Adrenal gland (tissue), 9 donors: ENCODE measurements at regions not wholly inside any gene's neighbourhood (a gene's known extent, or its start where the extent isn't known, plus 50 kb on each side); places are given as distances from the start of the nearest gene placed in this dataset.

Experiments used
- DNase-seq, 7 donors: peaks; one replicate each; pipeline ENCODE4 v3.0.0-alpha.2; 2019 to 2020
- H3K27ac ChIP-seq, 5 donors: fragments of 200-600 bp; sonication (generic) in 4 of 5; 1 replicate in 3 of 5; 2 replicates in 2 of 5; pipeline versions ENCODE4 v1.5.1 to v1.8.0; 2016 to 2020; ENCODE audit warnings: mild to moderate bottlenecking in 1 of 5
- H3K27me3 ChIP-seq: fragments of 200-600 bp; 2 replicates; pipeline ENCODE4 v1.8.0; 2021
- H3K36me3 ChIP-seq, 2 donors: fragments of 200-600 bp; replicated peaks in 1 of 2; 1 replicate in 1 of 2; 2 replicates in 1 of 2; pipeline versions ENCODE4 v1.5.1 to v1.8.0; 2018 to 2022
- H3K4me1 ChIP-seq, 2 donors: fragments of 200-600 bp; replicated peaks in 1 of 2; 1 replicate in 1 of 2; 2 replicates in 1 of 2; pipeline versions ENCODE4 v1.5.1 to v1.8.0; 2018 to 2021
- H3K4me3 ChIP-seq, 4 donors: fragments of 200-600 bp; sonication (generic) in 3 of 4; one replicate each; pipeline ENCODE4 v1.5.1; 2016 to 2018
- H3K9me3 ChIP-seq, 3 donors: fragments of 200-600 bp; sonication (generic) in 1 of 3; replicated peaks in 1 of 3; 1 replicate in 2 of 3; 2 replicates in 1 of 3; pipeline versions ENCODE4 v1.5.1 to v1.8.0; 2016 to 2021
- POLR2A ChIP-seq, 2 donors: fragments of 450-650 bp; IDR thresholded peaks; one replicate each; pipeline ENCODE4 v1.6.1; 2017; ENCODE audit warnings: antibody characterized with exemption in 2 of 2, mild to moderate bottlenecking in 2 of 2, moderate library complexity in 1 of 2
- WGBS, 4 donors: extraction: QIAGEN DNeasy Blood & Tissue Kit in 2 of 4; methylation state at CpG; one replicate each; pipeline versions ENCODE4 v1.1.5 to v1.1.7; 2013 to 2017; 5-methylcytosine and 5-hydroxymethylcytosine counted together
- intact Hi-C, 2 donors: fragments of 100-400 bp; cut with DNase I; formaldehyde crosslinking; loops; one replicate each; pipeline versions ENCODE4 v1.14.1 to v1.15.0; 2022 to 2023
- TF ChIP-seq, protein P1 (sequence below), 6 experiments: fragments of 450-650 bp in 4 of 6; fragments of 200-600 bp in 2 of 6; sonication (generic) in 1 of 6; IDR thresholded peaks; 1 replicate in 5 of 6; 2 replicates in 1 of 6; pipeline versions ENCODE4 v1.5.1 to v1.8.0; 2016 to 2021; ENCODE audit warnings: antibody characterized with exemption in 6 of 6, mild to moderate bottlenecking in 2 of 6, moderate library complexity in 1 of 6
- donor health status: healthy with polysubstance abuse.
- donor health status: Bipolar disorder and iron deficiency.
- donor health status: DM: yes; HTN: yes; CAD: no.
- donor health status: DM: no; HTN: no; CAD: no.
- donor health status: DM: no; HTN: no; CAD: no.

DNA sequence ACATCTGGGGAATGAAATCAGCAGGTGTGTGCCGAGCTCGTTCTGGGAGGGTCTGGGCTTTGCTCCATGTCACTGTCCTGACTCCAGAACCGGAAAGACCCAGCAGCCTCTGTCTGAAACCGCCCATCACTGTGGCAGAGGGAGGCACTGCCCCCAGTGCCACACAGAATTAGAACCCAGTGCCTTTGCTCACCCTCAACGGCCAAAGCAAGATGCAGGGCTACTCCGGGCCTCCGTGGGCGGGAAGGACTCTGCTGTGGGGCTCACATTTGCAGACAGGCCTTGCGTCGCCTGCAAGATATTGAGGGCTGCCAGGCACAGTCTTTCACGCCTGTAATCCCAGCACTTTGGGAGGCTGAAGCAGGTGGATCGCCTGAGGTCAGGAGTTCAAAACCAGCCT is 219.2 kb upstream of the PPP2R2D start:
- WGBS, 4 donors, result 91 to 100% (median 94%) methylated on average over 6 to 12 of the region's 12 CpGs

DNA sequence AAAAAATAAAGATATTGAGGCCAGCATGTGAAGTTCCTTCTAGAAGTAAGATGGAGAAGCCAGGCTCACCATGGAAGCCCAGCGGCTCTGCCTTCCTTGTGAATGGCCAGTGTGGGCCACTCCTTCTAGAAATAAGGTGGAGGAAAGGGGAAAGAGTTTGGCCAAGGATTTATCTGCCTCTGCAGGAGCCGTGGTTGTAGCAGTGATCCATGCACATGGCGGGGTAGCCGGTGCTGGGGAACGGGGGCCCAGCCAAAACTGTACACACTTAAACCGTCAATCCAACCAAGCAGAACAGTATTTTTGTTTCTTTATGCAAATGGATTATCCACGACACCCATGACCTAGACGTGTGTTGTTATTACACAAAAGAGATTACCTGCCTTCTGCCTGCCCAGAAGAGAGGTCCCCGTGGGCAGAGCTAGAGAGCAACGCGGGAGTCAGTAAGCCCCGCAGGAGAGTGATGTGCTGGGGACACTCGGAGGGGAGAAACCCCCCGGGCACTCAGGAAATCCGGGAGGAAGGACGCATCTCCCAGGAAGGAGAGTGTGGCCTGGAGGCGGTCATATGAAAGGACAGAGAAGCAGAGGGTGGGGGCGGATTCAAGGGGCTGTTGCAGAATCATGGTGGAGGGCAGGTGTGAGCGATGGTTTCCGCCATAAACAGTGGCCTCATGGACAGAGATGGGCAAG is 218.4 kb upstream of the PPP2R2D start:
- H3K4me3 ChIP-seq, result no peak overlapping the region
- peaks cover 3 to 7% of the 10 kb centered on the region in 2 donors for H3K4me1 ChIP-seq
- no peak for DNase-seq
- no peaks in the 10 kb centered on the region for H3K9me3 ChIP-seq
- WGBS, 4 donors, result 84 to 94% (median 93%) methylated on average over 20 of the region's 20 CpGs
- H3K27ac ChIP-seq, result no peak overlapping the region
- TF ChIP-seq, protein P1, sequence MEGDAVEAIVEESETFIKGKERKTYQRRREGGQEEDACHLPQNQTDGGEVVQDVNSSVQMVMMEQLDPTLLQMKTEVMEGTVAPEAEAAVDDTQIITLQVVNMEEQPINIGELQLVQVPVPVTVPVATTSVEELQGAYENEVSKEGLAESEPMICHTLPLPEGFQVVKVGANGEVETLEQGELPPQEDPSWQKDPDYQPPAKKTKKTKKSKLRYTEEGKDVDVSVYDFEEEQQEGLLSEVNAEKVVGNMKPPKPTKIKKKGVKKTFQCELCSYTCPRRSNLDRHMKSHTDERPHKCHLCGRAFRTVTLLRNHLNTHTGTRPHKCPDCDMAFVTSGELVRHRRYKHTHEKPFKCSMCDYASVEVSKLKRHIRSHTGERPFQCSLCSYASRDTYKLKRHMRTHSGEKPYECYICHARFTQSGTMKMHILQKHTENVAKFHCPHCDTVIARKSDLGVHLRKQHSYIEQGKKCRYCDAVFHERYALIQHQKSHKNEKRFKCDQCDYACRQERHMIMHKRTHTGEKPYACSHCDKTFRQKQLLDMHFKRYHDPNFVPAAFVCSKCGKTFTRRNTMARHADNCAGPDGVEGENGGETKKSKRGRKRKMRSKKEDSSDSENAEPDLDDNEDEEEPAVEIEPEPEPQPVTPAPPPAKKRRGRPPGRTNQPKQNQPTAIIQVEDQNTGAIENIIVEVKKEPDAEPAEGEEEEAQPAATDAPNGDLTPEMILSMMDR (IDR thresholded peaks at IDR 0.05), result no peak
- TF ChIP-seq POLR2A (IDR thresholded peaks at IDR 0.05), result no peak
- intact Hi-C loops, result no loop called here
- no peaks in the 10 kb centered on the region for H3K36me3 ChIP-seq
- H3K27me3 ChIP-seq, result no peaks in the 10 kb centered on the region

More for the DNA sequence above, 219.2 kb upstream of the PPP2R2D start:
- Histone ChIP-seq H3K4me1 (peaks cover 3 to 7% of the 10 kb centered on the region in 2 donors), H3K27ac (no peak overlapping the region), H3K36me3 (no peaks in the 10 kb centered on the region), H3K4me3 (no peak overlapping the region), H3K27me3 (no peaks in the 10 kb centered on the region), H3K9me3 (no peaks in the 10 kb centered on the region)
- no peak for DNase-seq
- intact Hi-C loops, result no loop called here
- no peak for TF ChIP-seq POLR2A (IDR thresholded peaks at IDR 0.05)
- TF ChIP-seq, protein P1 (IDR thresholded peaks at IDR 0.05), result no peak

GRCh38 chr10:131683281-131683861 is 217.4 kb upstream of the PPP2R2D start:
- TF ChIP-seq POLR2A (IDR thresholded peaks at IDR 0.05), result no peak
- TF ChIP-seq, protein P1 (IDR thresholded peaks at IDR 0.05), result no peak
- H3K4me3 ChIP-seq, result no peak overlapping the region
- H3K4me1 ChIP-seq, result peaks cover 3 to 7% of the 10 kb centered on the region in 2 donors
- no peaks in the 10 kb centered on the region for H3K9me3 ChIP-seq
- no peak overlapping the region for H3K27ac ChIP-seq
- no peak for DNase-seq
- H3K36me3 ChIP-seq, result no peaks in the 10 kb centered on the region
- H3K27me3 ChIP-seq, result no peaks in the 10 kb centered on the region
- intact Hi-C loops, result no loop called here
- 88 to 95% (median 90%) methylated on average over 18 to 21 of the region's 21 CpGs for WGBS, 4 donors

DNA sequence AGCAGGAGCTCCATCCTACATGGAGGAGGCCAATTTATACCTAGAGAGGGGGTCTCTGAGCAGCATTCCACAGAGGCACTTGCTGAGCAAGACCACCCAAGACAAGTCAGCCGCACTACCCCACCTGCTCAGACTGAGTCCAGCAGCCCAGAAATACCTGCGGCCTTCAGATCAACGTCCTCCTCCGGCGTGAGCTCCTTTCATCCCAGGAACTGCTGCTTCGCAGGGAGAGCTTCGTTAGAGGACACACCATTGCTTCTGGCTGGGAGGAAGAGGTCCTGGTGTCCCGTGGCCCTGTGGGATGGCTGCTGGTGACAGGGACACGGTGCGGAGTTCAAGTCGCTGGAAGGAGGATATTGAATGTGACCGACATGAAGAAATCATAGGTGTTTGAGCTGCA is 216.9 kb upstream of the PPP2R2D start:
- Histone ChIP-seq H3K4me1 (peaks cover 3 to 7% of the 10 kb centered on the region in 2 donors), H3K27ac (no peak overlapping the region), H3K27me3 (no peaks in the 10 kb centered on the region), H3K36me3 (no peaks in the 10 kb centered on the region), H3K9me3 (no peaks in the 10 kb centered on the region), H3K4me3 (no peak overlapping the region)
- WGBS, 4 donors, result 92 to 100% (median 95%) methylated on average over 7 to 12 of the region's 12 CpGs
- intact Hi-C loops, result no loop called here
- TF ChIP-seq POLR2A (IDR thresholded peaks at IDR 0.05), result no peak
- TF ChIP-seq, protein P1 (IDR thresholded peaks at IDR 0.05), result no peak
- no peak for DNase-seq
